Fibroblast of mammary gland (primary cell): ENCODE measurements at regions not wholly inside any gene's neighbourhood (a gene's known extent, or its start where the extent isn't known, plus 50 kb on each side); places are given as distances from the start of the nearest gene placed in this dataset.

Experiments used
- DNase-seq: peaks from one replicate; pipeline ENCODE4 v3.0.0-alpha.2; 2010; ENCODE audit warnings: low read depth
- H3K4me3 ChIP-seq: 2 replicates; pipeline ENCODE4 v1.5.1; 2011; ENCODE audit warnings: low read depth, mild to moderate bottlenecking, low read length, moderate library complexity; ENCODE audit not compliant: control insufficient read depth
- CTCF ChIP-seq: conservative IDR thresholded peaks from 2 replicates; pipeline ENCODE4 v1.5.1; 2011; ENCODE audit warnings: low read depth, low read length, inconsistent platforms; ENCODE audit not compliant: control insufficient read depth, insufficient read depth

GRCh38 chr13:109374609-109375200, 411.7 kb downstream of the IRS2 start:
- DNase-seq: no peak

GRCh38 chr13:109372666-109373065, 413.7 kb downstream of the IRS2 start:
- TF ChIP-seq CTCF: no peak
- DNase-seq: no peak
- no peak overlapping the region for H3K4me3 ChIP-seq

More at GRCh38 chr13:109374609-109375200, 411.7 kb downstream of the IRS2 start:
- no peak for TF ChIP-seq CTCF
- H3K4me3 ChIP-seq: no peak overlapping the region

GRCh38 chr13:109371066-109371465, 415.3 kb downstream of the IRS2 start:
- DNase-seq: no peak
- no peak for TF ChIP-seq CTCF
- H3K4me3 ChIP-seq: no peak overlapping the region

- no peak for TF ChIP-seq CTCF
- no peak for DNase-seq
- no peak overlapping the region for H3K4me3 ChIP-seq
Measured at GRCh38 chr13:109370496-109370895, 415.9 kb downstream of the IRS2 start.

- DNase-seq: no peak
- H3K4me3 ChIP-seq: no peak overlapping the region
- no peak for TF ChIP-seq CTCF
Measured at GRCh38 chr13:109369353-109370052, 416.9 kb downstream of the IRS2 start.

GRCh38 chr13:109368230-109368629, 418.2 kb downstream of the IRS2 start:
- DNase-seq: no peak
- H3K4me3 ChIP-seq: no peak overlapping the region
- no peak for TF ChIP-seq CTCF
